Hematopoietic multipotent progenitor cell treated with erythropoietin and hydrocortisone succinate and interleukin-3 and kit ligand, for 4 days (in vitro differentiated cells): ENCODE measurements at regions not wholly inside any gene's neighbourhood (a gene's known extent, or its start where the extent isn't known, plus 50 kb on each side); places are given as distances from the start of the nearest gene placed in this dataset.

Experiments
- DNase-seq: peaks from one replicate; pipeline ENCODE4 v3.0.0-alpha.2; 2015

GRCh38 chr5:174414315-174414710 is 310.1 kb upstream of the MSX2 start:
- no peak for DNase-seq

GRCh38 chr5:174418809-174419539 is 305.4 kb upstream of the MSX2 start:
- peak; percentile 6 for DNase-seq

GRCh38 chr5:174419540-174420132 is 304.7 kb upstream of the MSX2 start:
- peak; percentile 92 for DNase-seq

GRCh38 chr5:174420651-174421407 is 303.6 kb upstream of the MSX2 start:
- no peak for DNase-seq

GRCh38 chr5:174421408-174421805 is 303.0 kb upstream of the MSX2 start:
- no peak for DNase-seq

- no peak for DNase-seq
Measured at GRCh38 chr5:174423558-174423957, 300.8 kb upstream of the MSX2 start.

GRCh38 chr5:174424219-174425053 is 299.9 kb upstream of the MSX2 start:
- DNase-seq: no peak

- DNase-seq: no peak
Measured at GRCh38 chr5:174425271-174425963, 299.0 kb upstream of the MSX2 start.

GRCh38 chr5:174425964-174426290 is 298.5 kb upstream of the MSX2 start:
- no peak for DNase-seq

- DNase-seq: no peak
Measured at GRCh38 chr5:174426388-174426787, 298.0 kb upstream of the MSX2 start.

GRCh38 chr5:174426851-174427250 is 297.5 kb upstream of the MSX2 start:
- DNase-seq: no peak

GRCh38 chr5:174427304-174427703 is 297.1 kb upstream of the MSX2 start:
- no peak for DNase-seq

- no peak for DNase-seq
Measured at GRCh38 chr5:174428895-174429294, 295.5 kb upstream of the MSX2 start.

GRCh38 chr5:174430940-174431339 is 293.4 kb upstream of the MSX2 start:
- no peak for DNase-seq

- DNase-seq: no peak
Measured at GRCh38 chr5:174431504-174431903, 292.9 kb upstream of the MSX2 start.

GRCh38 chr5:174433098-174433497 is 291.3 kb upstream of the MSX2 start:
- DNase-seq: no peak

- no peak for DNase-seq
Measured at GRCh38 chr5:174436750-174437149, 287.6 kb upstream of the MSX2 start.

- no peak for DNase-seq
Measured at GRCh38 chr5:174444479-174445188, 279.7 kb upstream of the MSX2 start.

- no peak for DNase-seq
Measured at GRCh38 chr5:174446446-174446845, 277.9 kb upstream of the MSX2 start.

- no peak for DNase-seq
Measured at GRCh38 chr5:174446988-174447387, 277.4 kb upstream of the MSX2 start.

- no peak for DNase-seq
Measured at GRCh38 chr5:174448041-174448440, 276.3 kb upstream of the MSX2 start.

- no peak for DNase-seq
Measured at GRCh38 chr5:174448662-174449061, 275.7 kb upstream of the MSX2 start.
